Stimulated activated CD4-positive, alpha-beta T cell treated with anti-CD3 and anti-CD28 coated beads, TNF-alpha, amount 100 ng/mL, for 1 hour (primary cell): ENCODE measurements at regions not wholly inside any gene's neighbourhood (a gene's known extent, or its start where the extent isn't known, plus 50 kb on each side); places are given as distances from the start of the nearest gene placed in this dataset.

Experiments used
- DNase-seq, 3 donors: peaks; one replicate each; pipeline ENCODE4 v3.0.0-alpha.2; 2020; ENCODE audit warnings: low read depth in 3 of 3, low spot score in 1 of 3

DNA sequence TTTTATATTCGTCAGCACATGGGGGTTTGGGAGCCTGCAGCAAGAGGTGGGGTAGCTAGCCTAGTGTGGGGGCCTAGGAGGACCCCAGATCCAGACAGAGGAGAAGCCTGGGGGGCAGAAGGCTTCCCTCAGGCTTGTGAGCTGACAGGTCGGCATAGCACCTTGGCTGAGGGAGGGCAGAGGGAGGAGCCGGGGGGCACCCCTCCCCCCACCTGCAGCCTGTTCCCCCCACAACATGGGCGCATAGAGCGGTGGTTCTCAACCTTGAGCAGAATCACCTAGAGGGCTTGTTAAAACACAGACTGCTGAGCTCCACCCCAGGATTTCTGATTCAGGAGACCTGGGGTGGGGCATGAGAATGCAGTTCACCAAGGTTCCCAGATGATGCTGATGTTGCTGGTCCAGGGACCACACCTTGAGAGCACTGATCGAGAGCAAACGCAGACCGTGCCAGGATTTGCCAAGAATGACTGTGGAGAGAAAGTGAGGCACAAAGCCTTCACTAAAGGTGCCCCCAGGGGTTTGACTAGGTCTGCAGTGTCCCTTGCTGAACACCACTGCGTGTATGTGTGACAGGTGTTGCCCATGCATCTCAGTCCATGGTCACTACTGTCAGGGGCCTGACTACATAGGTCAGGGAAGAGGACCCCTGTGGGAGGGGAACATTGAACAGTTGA lies 163.3 kb downstream of the MACROH2A1 start:
- no peak for DNase-seq

DNA sequence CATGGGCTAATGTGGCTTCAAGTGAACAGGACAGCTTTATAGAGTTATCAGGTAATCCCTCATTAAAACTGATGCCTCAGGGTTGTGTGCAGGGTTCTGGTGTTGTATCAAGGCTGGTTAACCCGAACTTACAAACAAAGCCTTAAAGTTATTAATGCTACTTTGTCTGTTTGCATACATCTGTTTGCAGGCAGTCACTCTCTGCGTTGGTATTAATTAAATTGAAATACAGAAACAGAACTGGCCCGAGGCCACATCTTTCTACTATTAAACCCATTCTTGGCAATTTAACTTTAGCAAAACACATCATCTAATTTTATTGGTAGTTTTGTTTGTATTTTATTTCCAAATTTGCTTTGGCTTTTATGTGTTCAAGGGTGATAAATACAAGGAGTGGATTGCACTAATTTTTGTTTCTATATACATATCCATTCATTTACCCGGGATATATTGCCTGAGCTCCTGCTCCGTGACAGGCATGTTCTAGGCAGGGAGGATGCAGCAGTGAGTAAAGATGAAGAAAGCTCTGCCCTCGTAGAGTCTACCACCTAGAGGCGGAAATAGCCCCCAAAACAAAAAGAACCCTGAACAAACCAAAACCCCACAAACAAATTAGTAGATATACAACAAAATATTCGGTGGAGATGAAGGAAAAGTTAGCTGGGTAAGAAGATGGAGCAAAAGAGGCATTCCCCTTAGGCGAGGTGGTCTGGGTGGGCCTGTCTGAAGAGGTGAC lies 164.2 kb downstream of the MACROH2A1 start:
- DNase-seq, result no peak

DNA sequence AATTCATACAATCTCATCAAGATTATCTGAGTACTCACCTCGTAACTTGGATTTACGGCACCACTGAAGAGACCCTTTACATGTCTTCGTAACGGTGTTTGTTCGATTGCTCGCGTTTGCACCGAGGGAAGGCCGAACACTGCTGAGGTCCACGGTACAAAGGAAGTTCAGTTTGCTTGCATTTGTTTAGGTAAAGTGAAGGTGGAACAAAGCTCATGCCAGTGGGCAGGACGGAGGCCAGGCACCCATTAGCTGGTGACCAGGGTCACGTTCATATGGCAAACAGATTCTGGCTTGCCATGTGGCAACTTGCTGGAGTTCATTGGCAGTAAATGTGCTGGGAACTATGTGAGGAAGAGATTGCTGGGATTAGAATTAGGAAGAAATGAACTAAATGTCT lies 164.8 kb downstream of the MACROH2A1 start:
- DNase-seq, result no peak

DNA sequence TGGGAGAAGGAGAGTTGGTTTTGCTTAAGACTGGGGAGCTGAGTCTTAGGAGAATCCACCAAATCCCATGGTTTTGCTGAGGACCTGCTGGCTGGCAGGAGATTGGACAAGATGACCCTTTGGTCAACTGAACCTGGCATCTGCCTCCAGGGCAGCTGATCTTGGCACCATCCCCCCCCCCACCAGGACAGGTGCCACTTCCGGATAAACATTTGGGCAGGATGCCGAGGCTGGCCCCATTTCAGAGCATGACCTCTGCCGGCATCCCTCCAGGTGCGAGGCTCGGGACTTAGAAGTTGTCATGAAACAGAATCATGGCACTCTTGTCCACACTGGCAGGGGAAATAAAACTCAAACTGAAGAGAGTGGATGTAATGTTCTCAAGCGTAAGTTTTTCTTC lies 165.6 kb downstream of the MACROH2A1 start:
- no peak for DNase-seq

DNA sequence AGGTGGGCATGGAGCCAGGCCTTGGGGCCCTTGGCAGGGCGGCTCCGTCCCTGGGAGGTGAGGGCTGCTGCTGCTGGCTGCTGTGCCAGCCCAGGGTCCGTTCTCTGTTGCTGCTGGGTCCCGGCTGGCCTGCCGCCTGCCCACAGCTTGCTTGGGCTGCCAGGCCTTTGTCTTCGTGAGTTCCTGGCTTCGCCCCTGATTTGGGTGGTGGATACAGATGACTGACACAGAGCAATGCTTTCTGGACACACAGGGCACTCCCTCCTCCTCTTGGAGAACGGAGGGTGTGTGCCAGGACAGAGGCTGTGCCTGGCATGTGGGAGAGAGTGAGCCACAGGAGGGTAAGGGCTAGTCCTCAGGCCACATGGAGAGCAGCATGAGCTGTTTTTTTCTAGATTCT lies 166.1 kb downstream of the MACROH2A1 start:
- DNase-seq, result no peak

DNA sequence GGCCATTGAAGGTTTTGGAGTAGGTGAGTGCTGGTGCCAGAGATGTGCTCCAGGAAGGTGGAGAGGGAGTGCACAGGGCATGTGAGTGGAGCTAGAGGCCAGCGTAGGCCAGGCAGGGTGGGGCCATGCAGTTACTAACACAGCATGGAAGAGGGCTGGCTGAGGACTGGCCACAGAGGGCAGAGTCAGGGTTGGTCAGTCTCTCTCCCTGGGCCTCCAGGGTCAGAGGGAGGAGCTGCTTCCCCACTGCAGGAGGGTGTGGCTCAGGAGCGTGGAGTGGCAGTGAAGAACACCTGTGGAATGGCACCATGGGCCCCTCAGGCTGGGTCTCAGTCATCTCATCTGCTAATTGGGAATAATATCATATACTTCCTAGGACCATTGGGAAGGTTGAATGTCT lies 167.7 kb downstream of the MACROH2A1 start:
- DNase-seq, result no peak

DNA sequence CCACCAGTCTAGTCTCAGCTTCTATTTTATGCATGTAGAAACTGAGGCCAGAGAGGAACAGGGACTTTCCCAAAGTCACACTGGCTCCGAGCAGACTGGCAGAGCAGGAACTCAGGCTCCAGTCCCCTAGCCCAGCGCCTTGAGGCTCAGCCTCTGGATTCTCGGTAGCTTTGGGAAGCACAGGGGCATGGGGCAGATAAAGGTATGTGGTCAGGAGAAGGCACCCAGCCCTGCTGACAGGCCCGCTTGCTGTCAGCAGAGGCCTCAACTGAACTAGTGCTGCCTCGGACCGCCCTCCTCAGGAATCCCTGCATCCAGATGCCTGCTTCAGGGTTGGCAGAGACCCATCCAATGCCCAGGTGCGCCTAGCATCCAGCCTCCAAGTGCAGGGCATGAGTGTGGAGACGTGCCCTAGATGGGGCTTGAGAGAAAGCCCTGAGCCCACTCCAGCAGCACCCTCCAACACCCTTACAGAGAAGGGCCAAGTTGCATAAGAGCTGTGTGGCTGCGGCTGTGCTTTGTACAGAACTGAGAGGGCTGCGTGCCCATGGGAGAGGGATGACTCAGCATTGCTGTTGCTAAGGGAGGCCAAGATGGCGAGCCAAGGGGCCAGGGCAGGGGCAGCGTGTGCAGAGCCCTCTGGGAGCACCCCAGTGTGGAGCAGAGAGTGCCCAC lies 168.6 kb downstream of the MACROH2A1 start:
- DNase-seq, result no peak

DNA sequence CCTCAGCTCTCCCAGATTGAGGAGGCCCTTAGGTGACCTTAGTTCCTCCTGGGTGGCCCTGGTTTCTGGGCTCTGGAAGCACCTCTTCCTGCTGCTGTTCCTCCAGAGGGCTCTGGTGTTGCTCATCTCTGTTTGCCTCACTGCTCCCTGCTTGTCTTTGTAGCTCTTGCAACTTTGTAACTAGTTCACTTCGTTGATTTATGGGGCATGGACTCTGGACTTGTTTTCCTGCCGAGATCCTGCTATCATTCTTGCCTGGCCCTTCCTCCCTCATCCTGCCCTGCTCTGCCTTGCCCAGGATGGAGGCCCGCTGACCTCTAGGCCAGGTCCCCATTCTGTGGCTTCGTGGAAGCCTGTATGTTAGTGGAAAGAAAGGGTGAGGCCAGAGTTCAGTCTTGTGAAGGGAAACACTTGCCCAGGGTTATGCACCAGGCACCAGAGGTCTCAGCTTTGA lies 169.3 kb downstream of the MACROH2A1 start:
- DNase-seq, result no peak

DNA sequence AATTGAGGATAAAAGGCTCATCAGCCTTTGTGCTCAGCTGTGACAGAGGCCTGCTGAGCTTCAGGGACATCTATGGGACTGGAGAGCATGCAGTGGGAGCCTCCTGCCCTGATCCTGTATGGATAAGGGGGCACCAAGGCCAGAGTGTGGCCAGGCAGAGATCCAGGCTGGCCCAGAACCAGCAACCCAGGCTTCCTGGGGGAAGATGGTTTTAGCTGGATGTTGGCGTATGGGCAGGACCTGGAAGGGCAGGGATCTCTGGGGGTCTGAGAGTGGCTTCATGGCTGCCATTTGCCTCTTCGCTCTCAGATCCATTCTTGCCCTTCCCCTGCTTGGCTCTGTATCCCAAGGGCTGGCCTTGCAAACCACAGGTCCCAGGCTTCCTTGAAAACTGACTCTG lies 169.9 kb downstream of the MACROH2A1 start:
- DNase-seq, result no peak

DNA sequence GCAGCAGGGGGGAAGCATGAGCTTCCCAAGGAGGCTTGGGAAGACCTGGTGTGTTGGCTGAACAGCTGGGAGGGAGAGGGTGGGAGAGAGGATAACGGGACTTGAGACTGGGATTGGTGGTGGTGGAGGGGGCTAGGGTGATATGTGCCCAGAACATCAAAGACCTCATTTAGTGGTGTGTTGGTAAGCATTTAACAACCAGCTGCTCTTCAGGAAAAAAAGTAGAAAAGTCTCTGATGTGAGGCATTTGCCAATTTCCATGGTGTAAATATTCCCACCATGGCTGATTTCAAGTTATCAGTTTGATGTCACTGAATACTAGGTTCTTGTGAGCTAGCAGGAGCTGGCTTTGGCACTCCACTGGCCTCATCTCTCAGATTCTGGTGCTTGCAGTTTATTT lies 170.8 kb downstream of the MACROH2A1 start:
- no peak for DNase-seq

DNA sequence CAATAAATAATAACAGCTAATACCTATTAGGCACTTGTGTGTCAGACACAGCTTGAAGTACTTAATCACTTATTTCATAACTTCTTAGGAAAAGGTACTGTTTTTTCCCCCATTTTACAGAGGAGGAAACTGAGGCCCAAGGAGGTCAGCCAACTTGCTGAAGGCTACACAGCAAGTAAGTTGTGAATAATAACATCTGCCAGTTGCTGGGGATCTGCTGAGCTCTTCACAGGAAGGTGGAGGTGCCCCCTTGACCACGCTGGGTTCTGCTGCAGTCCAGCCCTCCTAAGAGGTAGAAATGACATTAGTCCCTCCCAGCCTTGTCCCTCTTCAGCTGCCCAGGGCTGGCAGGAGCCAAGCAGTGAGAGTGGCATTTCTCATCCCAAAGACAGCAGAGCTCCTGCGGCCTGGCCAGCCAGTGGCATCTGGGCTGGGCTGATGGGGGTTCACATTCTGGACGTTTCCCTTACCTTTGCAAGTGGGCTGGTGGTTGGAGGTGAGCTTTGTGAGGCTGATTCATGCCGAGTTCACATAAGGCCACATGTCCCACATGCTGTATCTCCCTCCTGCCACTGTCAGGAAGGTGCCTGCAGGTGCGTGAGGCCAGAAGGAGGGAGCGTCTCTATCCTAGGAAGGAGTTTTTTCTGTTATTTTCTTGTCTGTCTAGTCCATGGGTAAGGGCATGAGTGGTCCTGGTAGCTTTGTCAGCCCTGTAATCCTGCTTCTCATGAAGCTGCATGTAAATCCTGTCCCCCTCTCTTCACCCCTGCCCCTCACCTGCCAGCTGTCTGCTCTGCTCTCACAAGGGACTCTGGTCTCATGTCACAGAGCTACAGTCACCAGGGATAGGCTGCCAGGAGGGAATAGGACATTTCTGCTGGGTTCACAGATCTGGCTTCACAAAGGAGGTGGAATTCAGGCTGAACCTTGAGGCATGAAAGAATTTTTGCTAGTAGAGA lies 171.7 kb downstream of the MACROH2A1 start:
- DNase-seq, result no peak

DNA sequence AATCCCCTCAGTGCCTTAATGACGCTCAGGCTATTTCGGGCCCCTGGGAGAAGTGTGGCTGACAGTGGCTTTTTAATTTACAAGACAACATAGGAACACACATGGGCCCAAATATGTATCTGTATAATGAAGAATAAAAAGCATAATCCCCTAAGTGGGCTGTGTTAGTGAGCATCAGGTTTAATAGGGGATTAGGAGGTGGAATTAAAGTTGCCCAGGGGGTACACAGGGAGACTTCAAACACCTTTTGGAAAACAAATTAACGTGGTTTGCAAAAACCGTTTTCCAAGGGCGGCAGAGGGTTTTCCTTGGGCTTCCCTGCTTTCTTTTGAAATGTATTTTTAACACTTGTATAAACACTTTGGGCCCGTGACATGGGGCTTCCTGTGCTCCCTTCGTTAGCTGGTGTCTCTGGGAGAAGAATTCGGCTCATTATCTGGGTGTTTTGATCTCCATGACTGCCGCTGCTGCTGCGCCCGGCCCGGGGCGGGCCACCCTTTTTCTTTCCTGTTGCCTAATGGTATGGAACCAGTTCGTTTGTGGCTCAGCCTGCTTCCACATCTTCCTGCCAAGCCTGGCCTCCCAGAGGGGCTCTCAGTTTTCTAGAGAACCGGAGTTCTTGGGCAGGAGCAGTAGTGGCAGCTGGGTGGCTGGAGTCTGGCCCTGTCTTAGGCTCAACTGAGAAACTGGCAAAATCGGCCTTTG lies 173.0 kb downstream of the MACROH2A1 start:
- DNase-seq, result no peak

DNA sequence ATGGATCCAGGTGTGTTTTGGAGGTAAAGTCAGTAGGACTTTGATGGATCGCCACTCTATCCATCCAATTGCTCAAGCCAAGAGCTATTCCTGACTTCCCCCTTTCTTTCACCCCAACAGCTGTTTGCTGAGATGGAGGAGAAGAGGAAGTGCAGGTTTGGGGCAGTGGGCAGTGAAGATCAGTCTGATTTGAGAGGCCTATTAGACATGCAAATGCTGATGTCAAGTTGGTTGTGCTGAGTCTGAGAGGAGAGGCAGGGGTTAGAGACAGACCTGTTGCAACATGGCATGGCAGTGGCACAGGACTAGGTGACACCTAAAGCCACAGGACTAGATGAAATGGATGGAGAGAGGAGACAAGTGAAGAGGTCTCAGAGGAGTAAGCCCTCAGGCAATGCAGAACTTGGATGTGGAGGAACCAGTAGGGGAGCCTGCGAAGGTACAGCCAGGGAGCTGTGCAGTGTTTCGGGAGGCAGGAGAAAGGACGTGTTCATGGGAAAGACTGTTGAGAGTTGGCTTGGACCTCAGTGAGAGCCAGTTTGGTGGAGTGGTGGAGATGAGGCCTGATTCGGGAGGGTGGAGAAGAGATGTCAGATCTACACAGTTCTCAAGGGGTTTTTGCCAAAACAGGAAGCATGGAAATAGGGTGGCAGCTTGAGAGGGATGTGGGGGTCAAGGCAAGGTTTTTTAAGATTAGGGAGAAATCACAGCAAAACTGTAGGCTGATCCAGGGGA lies 175.0 kb downstream of the MACROH2A1 start:
- DNase-seq, result no peak

DNA sequence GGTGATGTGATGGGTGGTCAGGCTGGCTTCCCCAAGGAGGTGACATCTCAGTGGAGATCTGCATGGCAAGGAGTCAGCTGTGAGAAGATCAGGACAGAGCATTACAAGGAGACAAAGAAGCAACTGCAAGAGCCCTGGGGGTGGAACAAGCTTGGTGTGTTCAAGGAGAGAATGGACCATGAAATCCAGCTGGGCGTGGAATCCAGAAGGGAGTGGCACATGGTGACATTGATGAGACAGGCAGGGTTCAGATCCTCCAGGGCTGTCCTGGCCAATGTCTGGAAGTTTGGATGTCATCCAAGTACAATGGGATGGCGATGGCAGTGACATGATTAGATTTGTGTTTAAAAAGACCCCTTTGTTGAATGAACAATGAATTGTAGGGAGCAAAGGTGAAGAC lies 175.6 kb downstream of the MACROH2A1 start:
- DNase-seq, result no peak

DNA sequence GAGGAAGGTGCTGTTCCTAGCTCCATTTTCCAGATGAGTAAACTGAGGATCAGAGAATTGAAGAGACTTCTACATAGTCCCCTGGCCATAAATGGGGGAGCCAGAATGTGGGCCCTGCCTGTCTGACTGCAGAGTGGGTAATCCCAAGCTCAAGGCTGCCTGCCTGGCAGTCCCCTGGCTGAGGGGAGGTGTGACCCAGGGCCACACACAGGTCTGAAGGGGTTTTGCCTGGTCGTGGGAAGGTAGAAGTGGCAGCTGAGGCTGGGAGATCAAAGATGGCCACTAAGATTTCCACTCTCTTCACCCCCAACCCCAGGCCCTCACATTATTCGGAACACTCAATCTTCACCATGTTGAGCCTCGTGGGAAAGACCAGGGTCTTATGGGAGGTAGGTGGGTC lies 176.3 kb downstream of the MACROH2A1 start:
- no peak for DNase-seq

DNA sequence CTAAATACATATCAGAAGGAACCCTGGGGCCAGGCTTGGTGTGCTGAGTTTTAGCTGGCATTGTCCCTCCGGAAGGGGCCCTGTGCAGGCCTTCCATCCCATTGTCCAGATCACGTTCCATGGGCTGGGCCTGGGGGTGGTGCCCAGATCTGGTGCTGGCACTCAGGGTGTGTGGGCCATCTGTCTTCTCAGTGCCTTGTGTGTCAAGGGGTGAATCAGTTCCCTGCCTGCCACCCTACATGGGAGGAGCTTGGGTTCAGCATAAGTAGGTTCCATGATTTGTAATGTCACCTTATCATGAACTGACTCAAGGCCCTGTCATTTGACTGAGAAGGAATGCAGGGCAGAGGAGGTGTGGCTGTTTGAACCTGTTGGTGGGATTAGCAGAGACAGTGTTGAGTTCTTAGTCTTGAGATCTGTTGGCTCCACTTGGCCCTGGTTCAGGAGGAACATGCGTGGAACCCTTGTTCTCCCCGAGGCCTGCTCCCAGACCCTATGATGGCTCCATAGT lies 176.8 kb downstream of the MACROH2A1 start:
- no peak for DNase-seq

DNA sequence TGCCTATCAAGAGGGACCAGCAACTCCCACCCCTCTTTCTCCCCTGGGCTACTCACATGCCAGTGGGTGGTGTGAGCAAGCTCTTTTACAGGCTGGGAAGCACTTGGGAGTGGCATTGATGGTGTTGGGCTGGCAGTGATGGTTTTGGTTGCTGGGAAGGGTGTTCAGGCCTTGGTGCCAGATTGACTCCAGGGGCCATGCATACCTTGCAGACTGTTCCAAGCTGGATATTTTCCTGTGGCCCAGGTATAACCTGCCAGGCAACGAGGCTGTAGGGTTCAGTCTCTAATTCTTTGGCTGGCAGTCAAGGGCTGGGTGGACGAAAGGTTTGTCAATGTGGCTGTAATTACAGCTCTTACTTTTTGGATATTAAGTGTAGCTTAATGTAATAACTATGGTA lies 177.3 kb downstream of the MACROH2A1 start:
- no peak for DNase-seq

DNA sequence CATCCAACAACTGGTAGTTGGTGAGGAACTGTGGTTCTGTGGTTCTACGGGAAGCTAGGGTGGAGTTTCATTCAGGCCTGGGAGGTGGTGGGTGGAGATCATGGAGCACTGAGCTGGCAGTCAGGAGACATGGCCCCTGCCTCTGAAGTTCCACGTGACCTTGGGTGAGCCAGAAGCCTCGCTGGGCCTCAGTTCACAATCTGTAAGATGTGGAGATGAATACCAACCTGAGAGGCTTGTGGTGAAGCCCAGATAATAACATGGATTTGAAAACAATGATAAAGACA lies 177.9 kb downstream of the MACROH2A1 start:
- DNase-seq, result no peak

DNA sequence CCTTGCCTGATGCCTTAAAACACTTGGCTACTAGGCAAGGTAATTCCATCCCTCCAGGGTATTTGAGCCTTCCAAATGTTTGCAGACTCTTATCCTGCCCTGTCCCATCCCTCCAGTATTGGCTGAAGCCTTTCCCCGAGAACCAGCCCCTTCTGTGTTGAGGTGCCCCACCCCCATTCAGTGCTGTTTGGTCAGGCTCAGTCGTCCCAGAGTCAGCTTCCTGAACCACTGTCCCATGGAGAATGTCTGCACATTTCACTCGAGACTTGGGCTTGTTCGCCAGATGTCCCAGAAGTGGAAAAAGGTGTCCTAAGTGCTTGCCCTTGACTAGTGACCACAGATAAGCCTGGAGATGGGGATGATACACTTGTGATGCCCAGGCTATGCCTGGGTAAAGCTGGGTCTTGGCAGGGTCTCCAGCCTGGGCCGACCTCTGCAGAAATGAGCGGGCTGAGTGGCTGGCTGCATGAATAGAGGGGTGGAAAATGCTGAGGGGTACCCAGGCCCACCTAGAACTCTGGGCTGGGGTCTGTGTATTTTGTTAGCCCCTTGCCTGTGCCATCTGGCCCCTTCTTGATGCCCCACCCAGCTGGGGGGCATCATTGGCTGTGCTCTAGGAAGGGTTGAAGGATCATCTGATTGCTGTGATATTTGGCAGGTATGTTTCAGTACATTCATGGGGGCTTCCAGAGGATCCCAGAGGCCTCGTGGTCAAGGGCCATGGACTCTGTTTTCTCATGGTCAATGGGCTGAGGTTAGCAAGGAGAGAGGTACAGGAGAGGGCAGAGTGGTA lies 178.4 kb downstream of the MACROH2A1 start:
- no peak for DNase-seq
